Lung microvascular endothelial cell (primary cell): ENCODE measurements at regions not wholly inside any gene's neighbourhood (a gene's known extent, or its start where the extent isn't known, plus 50 kb on each side); places are given as distances from the start of the nearest gene placed in this dataset.
"Not testable (repeated sequence)": the region's sequence is repeated elsewhere in the genome, so short reads cannot be mapped to it uniquely, and the experiment has no call there.

Source experiments
- DNase-seq, 2 donors: peaks; one replicate each; pipeline versions ENCODE4 v3.0.0 to v3.0.0-alpha.2; 2010; ENCODE audit warnings: low read depth in 2 of 2

DNA sequence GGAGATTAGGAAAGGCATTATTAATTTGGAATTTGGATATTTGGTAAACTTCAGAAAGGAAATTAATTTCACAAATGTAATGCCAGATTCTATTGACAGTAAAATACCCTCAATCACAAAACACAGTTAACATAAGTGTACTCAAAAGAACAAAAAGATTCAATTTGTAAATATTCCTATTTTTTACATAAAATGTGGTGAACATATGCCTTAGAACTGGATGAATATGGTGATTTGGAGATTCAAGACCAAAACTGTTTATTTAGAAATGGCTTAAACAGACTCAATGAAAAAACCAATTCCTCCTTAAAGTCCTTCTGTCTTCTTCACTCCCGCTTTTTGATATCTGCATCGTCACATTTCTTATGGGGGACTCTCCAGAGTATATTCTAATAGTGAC lies 417.6 kb upstream of the TENM3 start:
- DNase-seq: no peak

GRCh38 chr4:181827246-181827645 lies 416.0 kb upstream of the TENM3 start:
- no peak for DNase-seq

DNA sequence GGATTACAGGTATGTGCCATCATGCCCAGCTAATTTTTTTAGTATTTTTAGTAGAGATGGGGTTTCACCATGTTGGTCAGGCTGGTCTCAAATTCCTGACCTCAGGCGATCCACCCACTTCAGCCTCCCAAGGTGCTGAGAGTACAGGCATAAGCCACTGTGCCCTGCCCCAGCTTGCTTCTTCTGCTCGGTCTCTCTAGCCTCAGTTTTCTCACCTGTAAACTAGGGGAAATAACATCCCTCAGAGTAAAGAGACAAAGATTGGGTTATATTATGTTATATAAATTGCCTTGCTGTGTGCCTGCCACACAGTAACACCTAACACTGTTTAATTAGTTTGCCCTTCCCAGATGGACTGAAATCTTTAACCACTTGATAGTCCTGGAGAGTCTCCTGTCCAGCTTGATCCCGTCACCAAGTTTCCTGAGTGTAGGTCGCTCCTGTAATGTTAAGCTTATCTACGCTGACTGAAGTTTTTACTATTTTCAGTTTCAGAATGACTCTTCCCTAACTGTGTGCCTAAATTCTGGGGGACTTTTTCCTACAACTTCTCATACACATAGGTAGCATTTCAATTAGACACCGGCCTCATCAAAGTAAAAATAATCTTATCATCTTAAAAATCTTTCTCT lies 412.7 kb upstream of the TENM3 start:
- no peak for DNase-seq

DNA sequence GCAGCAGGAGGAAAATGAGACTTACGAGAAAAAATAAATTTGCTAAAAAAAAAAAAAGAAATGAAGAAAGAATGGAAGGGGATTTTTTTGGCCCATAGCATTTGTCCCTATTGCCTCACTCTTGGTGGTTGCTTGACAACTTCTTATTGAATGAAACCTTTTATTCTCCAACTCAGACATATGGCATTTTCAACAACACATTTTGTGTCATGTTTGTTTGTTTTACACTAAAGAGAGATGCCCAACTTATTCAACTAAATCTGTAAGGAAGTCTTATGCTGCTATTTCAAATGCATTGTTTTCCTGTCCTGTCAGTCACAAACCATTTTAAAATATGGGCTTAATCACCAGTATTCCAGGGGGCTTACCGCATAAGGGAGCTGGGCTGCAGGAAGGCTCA lies 409.1 kb upstream of the TENM3 start:
- DNase-seq: no peak

DNA sequence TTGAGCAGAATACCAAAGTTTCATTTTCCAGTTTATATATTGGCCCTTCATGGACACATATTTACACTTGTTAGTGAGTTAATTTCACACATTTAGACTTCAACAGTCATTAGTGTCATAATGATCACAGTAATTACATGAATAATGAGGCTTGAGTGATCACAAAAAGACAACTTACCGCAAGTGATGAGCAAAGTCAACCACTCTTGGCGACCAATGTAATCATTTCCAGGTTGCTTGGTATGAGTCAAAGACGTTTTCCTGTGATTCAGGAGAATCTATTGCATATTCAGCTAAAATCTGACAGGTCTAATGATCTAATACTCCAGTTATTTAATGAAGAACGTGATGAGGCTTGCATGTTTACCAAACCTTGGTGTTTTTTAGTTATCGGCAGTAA lies 407.9 kb upstream of the TENM3 start:
- no peak for DNase-seq

DNA sequence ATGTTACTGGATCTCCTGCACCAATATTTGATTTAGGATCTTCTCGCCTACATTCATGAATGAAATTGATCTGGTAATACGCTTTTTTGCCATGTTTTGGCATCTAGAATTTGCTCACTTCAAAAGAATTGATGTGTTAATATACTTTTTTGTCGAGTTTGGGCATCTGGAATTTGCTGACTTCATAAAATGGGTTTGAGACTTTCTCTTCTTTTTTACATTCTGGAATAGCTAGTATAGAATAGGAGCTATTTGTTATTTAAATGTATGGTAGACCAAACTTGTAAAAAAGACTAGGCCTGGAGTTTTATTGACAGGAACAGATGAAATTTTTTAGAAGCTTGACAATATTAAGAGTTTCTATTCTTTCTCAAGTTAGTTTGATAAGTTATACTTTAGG lies 404.9 kb upstream of the TENM3 start:
- no peak for DNase-seq

DNA sequence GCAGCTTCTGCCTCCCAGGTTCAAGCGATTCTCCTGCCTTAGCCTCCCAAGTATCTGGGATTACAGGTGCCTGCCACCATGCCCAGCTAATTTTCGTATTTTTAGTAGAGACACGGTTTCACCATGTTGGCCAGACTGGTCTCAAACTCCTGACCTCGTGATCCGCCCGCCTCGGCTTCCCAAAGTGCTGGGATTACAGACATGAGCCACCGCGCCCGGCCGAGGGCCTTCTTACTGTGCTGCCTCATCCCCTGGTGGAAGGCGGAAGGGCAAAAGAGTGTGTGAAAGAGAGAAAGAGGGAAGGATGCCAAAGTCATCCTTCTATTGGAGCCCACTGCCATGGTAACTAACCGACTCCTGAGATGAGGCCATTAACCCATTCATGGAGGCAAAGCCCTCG lies 399.4 kb upstream of the TENM3 start:
- not testable (repeated sequence) for DNase-seq

- no peak for DNase-seq
These were observed 397.6 kb upstream of the TENM3 start for GRCh38 chr4:181845617-181846016.

DNA sequence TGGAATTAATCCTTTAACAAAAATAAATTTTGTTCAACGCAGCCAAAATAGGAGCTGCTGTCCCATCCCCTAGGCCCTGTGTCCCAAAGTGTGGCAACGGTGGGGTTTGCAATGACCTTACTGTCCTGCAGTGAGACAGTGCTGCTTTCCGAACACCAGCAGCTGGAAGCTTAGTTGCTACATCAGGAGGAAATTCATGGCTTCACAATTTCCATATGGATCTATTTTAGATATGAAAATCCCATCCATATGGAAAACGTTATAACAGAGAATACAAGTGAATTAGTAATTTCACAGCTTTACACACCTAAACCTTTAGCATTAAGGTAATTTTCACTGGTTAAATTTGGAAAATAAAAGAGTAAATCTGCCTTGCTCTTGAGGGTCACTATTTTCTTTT lies 396.3 kb upstream of the TENM3 start:
- DNase-seq: no peak

DNA sequence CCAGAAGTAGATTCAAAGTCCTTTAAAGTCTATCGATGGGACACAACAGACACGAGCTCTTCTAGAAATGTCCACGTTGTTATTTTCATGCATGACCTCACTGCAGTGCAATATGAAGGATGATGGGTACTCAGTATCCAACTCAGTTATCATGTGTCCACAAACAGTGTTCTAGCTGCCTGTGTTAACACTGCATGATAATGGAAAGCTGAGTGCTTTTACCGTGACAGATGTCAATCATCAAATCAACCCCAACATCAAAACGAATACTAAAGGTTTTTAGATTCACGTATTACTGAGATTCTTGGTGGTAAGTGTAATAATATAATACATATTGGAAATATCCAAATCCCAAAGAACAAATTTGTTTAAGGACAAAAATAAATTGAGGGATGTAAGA lies 394.8 kb upstream of the TENM3 start:
- no peak for DNase-seq

DNA sequence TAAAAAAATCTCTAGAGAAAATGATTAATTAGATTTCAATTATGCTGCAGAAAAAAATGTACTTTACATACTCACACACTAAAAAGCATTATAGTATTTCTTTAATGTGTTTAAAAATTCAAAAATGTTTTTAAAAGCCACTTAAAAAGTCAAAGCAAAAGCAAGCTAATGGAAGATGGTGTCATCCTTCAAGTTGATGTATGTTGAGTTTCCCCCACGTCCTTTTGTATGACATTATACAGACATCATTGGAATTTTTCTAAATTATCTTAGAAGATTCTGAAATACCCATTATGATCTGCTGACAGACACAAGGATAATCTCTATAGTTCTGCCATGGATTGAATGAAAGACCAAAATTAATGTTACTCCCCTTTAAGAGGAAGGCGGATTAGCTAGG lies 393.7 kb upstream of the TENM3 start:
- DNase-seq: no peak

- no peak for DNase-seq
These were observed 389.2 kb upstream of the TENM3 start for GRCh38 chr4:181853881-181854511.

DNA sequence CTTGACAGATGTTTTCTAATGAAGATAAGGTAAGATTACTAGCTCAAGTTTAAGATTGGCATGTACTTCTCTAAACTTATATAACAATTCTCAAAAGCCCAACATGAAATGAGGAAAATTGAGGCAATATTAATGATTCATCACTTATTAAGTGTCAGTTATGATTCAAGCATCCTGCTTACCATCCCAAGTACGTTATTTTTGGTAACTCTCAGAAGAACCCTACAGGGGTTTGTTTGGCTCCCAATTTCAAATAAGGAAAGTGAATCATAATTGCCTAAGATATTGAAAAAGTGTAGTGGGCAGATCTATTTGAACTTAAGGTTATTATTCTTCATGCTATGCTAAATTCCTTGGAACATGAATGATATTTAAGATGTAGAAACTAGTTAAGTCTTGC lies 387.9 kb upstream of the TENM3 start:
- no peak for DNase-seq

DNA sequence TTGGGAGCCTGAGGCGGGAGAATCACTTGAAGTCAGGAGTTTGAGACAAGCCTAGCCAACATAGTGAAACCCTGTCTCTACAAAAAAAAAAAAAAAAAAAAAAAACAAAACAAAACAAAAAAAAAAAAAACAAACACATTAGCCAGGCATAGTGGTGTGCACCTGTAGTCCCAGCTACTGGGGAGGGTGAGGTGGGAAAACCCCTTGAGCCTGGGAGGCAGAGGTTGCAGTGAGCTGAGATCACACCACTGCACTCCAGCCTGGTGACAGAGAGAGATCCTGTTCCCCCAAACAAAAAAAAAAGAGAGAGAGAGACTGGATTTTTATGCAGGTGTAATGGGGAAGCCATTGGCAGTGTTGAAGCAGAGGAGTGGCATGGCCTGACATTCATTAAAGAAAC lies 385.7 kb upstream of the TENM3 start:
- DNase-seq: not testable (repeated sequence)

GRCh38 chr4:181858741-181859140 lies 384.5 kb upstream of the TENM3 start:
- no peak for DNase-seq

DNA sequence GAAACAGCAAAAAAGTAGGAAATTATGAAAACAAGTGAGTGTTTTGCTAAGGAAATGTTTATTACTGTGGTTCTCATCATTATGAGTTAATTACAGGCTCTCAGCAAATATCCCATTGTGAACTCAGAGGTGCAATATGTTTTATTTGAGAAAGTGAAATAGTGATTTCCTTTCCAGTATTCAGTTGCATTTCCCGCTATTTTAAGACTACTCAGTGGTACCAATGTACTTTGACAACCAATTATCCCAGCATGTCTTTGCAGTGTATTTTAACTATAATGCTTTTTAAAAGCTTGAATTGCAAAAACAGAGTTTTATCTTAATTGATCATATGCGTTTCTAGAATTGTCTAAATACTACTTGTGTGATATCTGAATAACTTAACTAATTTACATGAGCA lies 383.8 kb upstream of the TENM3 start:
- DNase-seq: no peak

GRCh38 chr4:181860157-181860556 lies 383.0 kb upstream of the TENM3 start:
- no peak for DNase-seq

DNA sequence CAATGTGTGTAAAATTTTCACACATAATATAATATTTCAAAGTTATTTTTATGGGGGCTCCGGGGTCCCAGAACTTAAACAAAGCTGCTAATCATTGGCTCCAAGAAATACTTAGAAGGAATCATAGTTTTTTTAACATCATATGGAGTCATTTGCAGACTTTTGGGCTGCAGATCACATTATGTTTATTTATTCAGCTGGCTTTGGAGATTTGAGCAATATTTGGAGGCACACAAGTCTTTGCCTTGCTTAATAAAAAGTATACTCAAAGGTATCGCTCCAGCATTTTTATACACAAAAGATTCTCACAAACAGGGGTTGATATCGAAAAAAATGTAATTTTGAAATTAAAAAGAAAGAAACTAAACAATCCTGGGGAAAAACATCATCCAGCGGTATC lies 382.5 kb upstream of the TENM3 start:
- no peak for DNase-seq

DNA sequence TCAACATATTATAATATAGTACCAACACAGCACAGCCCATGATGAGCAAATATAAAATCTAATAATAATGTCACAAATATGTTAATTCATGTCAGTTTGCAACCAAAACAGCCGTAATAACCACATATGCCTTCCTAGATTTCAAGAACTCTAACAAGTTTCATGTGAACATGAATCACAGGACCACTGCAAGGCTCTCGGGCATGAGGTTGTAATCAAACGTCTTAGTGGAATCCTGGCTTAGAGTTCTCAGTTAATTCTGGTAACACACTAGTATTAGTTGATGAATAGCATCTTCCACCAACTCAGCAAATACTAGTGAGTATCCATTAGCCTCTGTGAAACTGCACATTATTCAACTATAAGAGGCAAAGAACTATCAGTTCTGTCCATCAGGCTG lies 379.3 kb upstream of the TENM3 start:
- no peak for DNase-seq

DNA sequence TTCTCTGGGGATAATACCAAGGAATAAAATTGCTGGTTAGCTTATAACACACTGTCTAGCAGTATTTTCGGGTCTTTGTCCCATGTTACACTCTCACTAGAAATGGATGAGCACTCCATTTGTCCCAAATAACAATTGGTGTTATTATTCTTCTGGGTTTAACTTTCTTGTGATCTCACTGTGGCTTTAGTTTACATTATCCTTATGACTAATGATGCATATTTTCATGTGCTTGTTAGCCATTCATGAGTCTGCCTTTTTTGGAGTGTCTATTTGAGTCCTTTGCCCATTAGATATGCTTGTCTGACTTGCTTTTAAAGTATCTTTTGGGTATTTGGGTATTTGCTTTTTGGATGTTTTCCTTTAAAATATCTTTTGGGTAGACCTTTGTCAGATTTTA lies 372.9 kb upstream of the TENM3 start:
- DNase-seq: no peak

DNA sequence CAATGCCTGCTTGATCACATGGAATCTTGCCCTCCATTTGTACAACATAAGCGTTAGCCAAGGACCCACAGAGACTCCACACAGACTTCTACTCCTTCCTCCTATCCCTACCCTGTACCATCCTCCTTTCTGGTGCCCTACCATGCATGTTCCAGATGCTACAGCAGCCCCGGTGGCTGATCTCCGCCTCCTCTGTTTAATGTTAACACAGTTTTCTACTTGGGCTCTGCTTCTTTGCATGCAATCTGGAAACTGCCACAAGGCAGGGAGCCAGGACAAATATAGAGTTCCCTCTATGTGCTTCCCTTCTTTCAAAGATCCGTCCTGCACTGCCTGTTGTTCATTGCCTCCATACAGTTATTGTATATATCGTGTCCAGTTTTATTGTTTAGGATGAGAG lies 368.6 kb upstream of the TENM3 start:
- no peak for DNase-seq

DNA sequence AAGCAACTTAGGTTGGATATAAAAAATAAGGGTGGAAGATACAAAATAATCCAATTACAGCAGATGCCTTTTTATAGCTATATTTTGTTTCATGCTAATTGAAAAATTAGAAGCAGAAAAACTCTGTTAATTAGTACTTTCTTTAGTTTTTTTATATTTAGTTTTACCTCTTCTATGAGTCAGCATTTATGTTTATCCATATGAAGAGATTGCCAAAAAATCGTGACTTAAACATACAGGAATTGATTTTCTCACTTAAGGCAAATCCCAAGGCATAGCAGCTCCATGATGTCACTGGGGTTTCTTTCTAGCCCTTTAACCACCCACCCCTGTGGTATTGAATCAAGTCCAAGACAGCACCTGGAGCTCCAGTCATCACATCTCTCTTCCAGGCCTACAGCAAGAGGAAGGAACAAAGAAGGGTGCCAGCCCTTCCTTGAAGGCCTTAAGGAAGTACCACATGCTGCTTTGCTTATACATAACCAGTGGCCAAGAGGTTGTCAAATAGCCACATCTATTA lies 365.8 kb upstream of the TENM3 start:
- DNase-seq: no peak

DNA sequence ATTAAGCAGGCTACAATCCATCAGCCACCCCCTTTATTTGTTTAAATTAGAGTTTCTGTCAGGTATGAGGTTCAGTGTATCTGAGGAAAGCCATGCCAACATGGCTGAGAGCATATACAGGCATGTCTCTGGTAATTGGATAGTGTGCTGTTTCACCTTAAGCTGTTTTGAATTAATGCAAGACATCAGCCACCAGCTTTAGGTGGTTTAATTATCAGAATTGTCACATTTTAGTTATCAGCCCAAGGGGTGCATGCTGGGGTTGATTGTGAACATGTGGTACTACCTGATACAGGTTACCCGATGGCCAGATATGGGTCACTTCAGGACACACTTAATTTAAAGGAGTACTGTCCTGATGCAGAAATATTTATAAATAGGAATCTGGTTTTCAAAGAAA lies 353.2 kb upstream of the TENM3 start:
- DNase-seq: no peak

DNA sequence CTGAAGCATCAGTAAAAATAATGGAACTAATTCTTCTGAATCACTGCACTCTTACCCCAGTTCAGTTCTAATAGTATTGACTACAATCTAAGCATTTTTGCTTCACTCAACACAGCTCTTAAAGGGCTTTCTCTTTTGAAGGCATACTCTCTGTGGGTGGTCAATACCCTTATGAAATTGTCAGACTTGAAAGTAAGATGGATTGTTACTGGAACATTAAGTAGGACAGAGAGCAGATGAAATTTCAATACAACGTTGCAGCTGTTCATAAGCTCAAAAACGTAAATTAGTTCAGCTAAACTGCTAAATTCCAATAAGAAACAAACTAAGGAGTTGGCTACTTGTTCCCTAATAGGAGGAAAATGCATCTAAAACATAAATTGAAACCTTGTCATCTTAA lies 352.3 kb upstream of the TENM3 start:
- no peak for DNase-seq
